AG04449 (cell line): ENCODE measurements at regions not wholly inside any gene's neighbourhood (a gene's known extent, or its start where the extent isn't known, plus 50 kb on each side); places are given as distances from the start of the nearest gene placed in this dataset.

ENCODE experiments used
- CTCF ChIA-PET: fragments of 350-600 bp; formaldehyde crosslinking; extraction: SDS; loops from one replicate; lab custom pipeline; 2021; ENCODE audit warnings: antibody characterized with exemption; lab: Yijun Ruan, JAX
- POLR2A ChIA-PET: fragments of 400-600, 350-600 bp; formaldehyde crosslinking; extraction: SDS; loops from one replicate; lab custom pipeline; 2020; ENCODE audit warnings: antibody characterized with exemption, inconsistent platforms; lab: Yijun Ruan, JAX
- DNase-seq: peaks from one replicate; pipeline ENCODE4 v3.0.0-alpha.2; 2010; ENCODE audit warnings: low read depth, low spot score
- H3K4me3 ChIP-seq: 2 replicates; pipeline ENCODE4 v1.5.1; 2011; ENCODE audit warnings: low read depth, mild to moderate bottlenecking, control low read depth, low read length
- CTCF ChIP-seq: IDR thresholded peaks from one replicate; pipeline ENCODE4 v1.5.1; 2011; ENCODE audit warnings: mild to moderate bottlenecking, moderate library complexity, low read length, control low read depth, inconsistent platforms; ENCODE audit not compliant: insufficient read depth; ENCODE audit errors: missing control alignments

- no peak for TF ChIP-seq CTCF
- H3K4me3 ChIP-seq = no peak overlapping the region
- ChIA-PET POLR2A (no interaction called here), CTCF (no interaction called here)
- no peak for DNase-seq
Measured at GRCh38 chr18:37653618-37654017, 88.0 kb upstream of the CELF4 start.

- DNase-seq = no peak
- no peak overlapping the region for H3K4me3 ChIP-seq
- ChIA-PET POLR2A (no interaction called here), CTCF (no interaction called here)
- TF ChIP-seq CTCF = no peak
Measured at GRCh38 chr18:37649930-37650329, 84.3 kb upstream of the CELF4 start.

GRCh38 chr18:37649416-37649815 is 83.8 kb upstream of the CELF4 start:
- no peak for TF ChIP-seq CTCF
- ChIA-PET POLR2A (no interaction called here), CTCF (no interaction called here)
- no peak for DNase-seq
- H3K4me3 ChIP-seq = no peak overlapping the region

- no peak for TF ChIP-seq CTCF
- DNase-seq = no peak
- POLR2A ChIA-PET = no interaction called here
- CTCF ChIA-PET = no interaction called here
- H3K4me3 ChIP-seq = no peak overlapping the region
Measured at GRCh38 chr18:37641573-37641972, 76.0 kb upstream of the CELF4 start.

GRCh38 chr18:37640504-37640903 is 74.9 kb upstream of the CELF4 start:
- ChIA-PET POLR2A (no interaction called here), CTCF (no interaction called here)
- DNase-seq = no peak
- no peak overlapping the region for H3K4me3 ChIP-seq
- TF ChIP-seq CTCF = no peak

- TF ChIP-seq CTCF = no peak
- ChIA-PET POLR2A (no interaction called here), CTCF (no interaction called here)
- no peak for DNase-seq
- no peak overlapping the region for H3K4me3 ChIP-seq
Measured at GRCh38 chr18:37639846-37640245, 74.2 kb upstream of the CELF4 start.
